ENCODE measurements at regions not wholly inside any gene's neighbourhood (a gene's known extent, or its start where the extent isn't known, plus 50 kb on each side); places are given as distances from the start of the nearest gene placed in this dataset.

GRCh38 chr9:20041697-20042081 is 252.9 kb upstream of the SLC24A2 start:
- no peak overlapping the region for H3K4me3 ChIP-seq
- no peaks in the 10 kb centered on the region for H3K9me3 ChIP-seq (replicated peaks; ENCODE audit: control insufficient read depth, insufficient read depth, low read depth, low read length)
- ChIA-PET CTCF (ENCODE audit: low intra/inter-chr PET ratio) (no interaction called here), POLR2A (no interaction called here)
- no peak overlapping the region for H3K9ac ChIP-seq (ENCODE audit: insufficient read depth in 1 of 2, low read depth in 2 of 2, low read length in 2 of 2)
- H3K36me3 ChIP-seq (ENCODE audit: control insufficient read depth, insufficient read depth, low read length), result no peaks in the 10 kb centered on the region
- DNase-seq (ENCODE audit: extremely low read depth in 1 of 4, low spot score in 3 of 4), result no peak
- no peak for ATAC-seq
- no TSS peak for BruUV-seq (replicated peaks)
- no peaks in the 10 kb centered on the region for H4K20me1 ChIP-seq (replicated peaks; ENCODE audit: control insufficient read depth, insufficient read depth, low read length)
- no peaks in the 10 kb centered on the region for H3K4me1 ChIP-seq (replicated peaks in 1 of 2; ENCODE audit: control insufficient read depth in 2 of 2, insufficient read depth in 2 of 2, low read length in 2 of 2)
- WGBS (ENCODE audit: insufficient coverage, low coverage, missing lambda C conversion rate), result 0% methylated on average over 4 of the region's 5 CpGs
- no peak for FAIRE-seq
- intact Hi-C loops (cut with micrococcal nuclease) (no loop called here), in situ Hi-C loops (cut with MboI) (no loop called here)
- no peak overlapping the region for H2AFZ ChIP-seq (ENCODE audit: low read depth, low read length)
- H3K79me2 ChIP-seq (ENCODE audit: control insufficient read depth, insufficient read depth, low read length), result no peaks in the 10 kb centered on the region
- H3K27ac ChIP-seq (ENCODE audit: extremely low read depth, low read depth, low read length), result no peak overlapping the region
- H3K27me3 ChIP-seq (ENCODE audit: control insufficient read depth in 2 of 2, insufficient read depth in 2 of 2, low read length in 2 of 2), result no peaks in the 10 kb centered on the region
- no peak overlapping the region for H3K4me2 ChIP-seq (ENCODE audit: insufficient read depth, low read length)
- H3K9me1 ChIP-seq (ENCODE audit: control insufficient read depth, insufficient read depth, low read length), result no peaks in the 10 kb centered on the region
- TF ChIP-seq BDP1 (IDR thresholded peaks at IDR 0.05; ENCODE audit: insufficient read depth, insufficient read length) (no peak), POLR2AphosphoS5 (IDR thresholded peaks at IDR 0.05; ENCODE audit: control insufficient read depth, insufficient read depth, low read depth, low read length) (no peak), ZNF311 (CRISPR knock-in tag; IDR thresholded peaks at IDR 0.05) (no peak), HDGF (IDR thresholded peaks at IDR 0.05) (no peak), ZNF518B (CRISPR knock-in tag; IDR thresholded peaks at IDR 0.05) (no peak), ZNF277 (CRISPR knock-in tag; IDR thresholded peaks at IDR 0.05; ENCODE audit: borderline replicate concordance) (no peak), POLR2A (conservative IDR thresholded peaks at IDR 0.05) (no peak), TFE3 (CRISPR knock-in tag; IDR thresholded peaks at IDR 0.05) (no peak), FOXA3 (CRISPR knock-in tag; conservative IDR thresholded peaks at IDR 0.05 in 1 of 2, IDR thresholded peaks at IDR 0.05 in 1 of 2) (no peak), SRF (CRISPR knock-in tag; IDR thresholded peaks at IDR 0.05) (no peak), POLR2G (IDR thresholded peaks at IDR 0.05; ENCODE audit: low read depth, low read length) (no peak), NFE2L1 (tag; IDR thresholded peaks at IDR 0.05; ENCODE audit: borderline replicate concordance, low read depth) (no peak), ATF6 (CRISPR knock-in tag; IDR thresholded peaks at IDR 0.05) (no peak)
